ENCODE measurements at regions not wholly inside any gene's neighbourhood (a gene's known extent, or its start where the extent isn't known, plus 50 kb on each side); places are given as distances from the start of the nearest gene placed in this dataset.

DNA sequence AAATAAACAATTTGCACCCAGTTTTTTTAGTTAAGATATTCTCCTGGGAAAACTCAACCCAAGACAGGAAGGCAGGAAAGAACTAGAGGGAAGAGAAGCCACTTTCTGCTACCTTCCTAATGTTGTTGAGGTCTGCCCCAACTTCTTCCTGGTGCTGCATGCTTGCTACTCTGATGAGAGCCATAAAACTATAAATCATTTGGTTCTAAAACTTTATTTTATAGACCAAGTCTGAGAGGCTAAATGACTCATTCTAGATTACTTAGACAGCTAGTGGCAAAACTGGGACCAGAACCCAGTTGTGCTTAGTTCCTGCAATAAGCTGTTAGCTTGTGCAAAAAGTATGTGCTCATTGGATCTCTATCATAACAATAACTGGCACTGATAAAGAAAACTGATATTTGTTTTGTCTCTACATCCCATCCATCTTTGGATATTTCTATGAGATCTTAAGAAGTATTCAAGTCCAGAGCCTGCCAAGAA is 344.9 kb upstream of the SLC14A2 start:
- no peaks in the 10 kb centered on the region for H3K9me3 ChIP-seq
- H3K36me3 ChIP-seq, result no peaks in the 10 kb centered on the region
- no peak overlapping the region for H3K4me3 ChIP-seq
- H3K4me1 ChIP-seq, result peaks cover 0 to 9% (median 5%) of the 10 kb centered on the region in 4 donors
- H3K27ac ChIP-seq, result no peak overlapping the region
- in situ Hi-C loops (cut with MboI; ENCODE audit: low pct_ligation_motif_present in 1 of 4, low pct_unique_long_range_greater_than_20kb in 1 of 4, low sequenced_read_pairs in 3 of 4) (no loop called here), intact Hi-C loops (cut with DNase I; ENCODE audit: low total_unique reads) (no loop called here)
- no peak for DNase-seq
- TF ChIP-seq POLR2A (IDR thresholded peaks at IDR 0.05) (no peak), POLR2AphosphoS5 (IDR thresholded peaks at IDR 0.05) (no peak), EP300 (IDR thresholded peaks at IDR 0.05; ENCODE audit: low read depth) (no peak)
- TF ChIP-seq, protein P1, sequence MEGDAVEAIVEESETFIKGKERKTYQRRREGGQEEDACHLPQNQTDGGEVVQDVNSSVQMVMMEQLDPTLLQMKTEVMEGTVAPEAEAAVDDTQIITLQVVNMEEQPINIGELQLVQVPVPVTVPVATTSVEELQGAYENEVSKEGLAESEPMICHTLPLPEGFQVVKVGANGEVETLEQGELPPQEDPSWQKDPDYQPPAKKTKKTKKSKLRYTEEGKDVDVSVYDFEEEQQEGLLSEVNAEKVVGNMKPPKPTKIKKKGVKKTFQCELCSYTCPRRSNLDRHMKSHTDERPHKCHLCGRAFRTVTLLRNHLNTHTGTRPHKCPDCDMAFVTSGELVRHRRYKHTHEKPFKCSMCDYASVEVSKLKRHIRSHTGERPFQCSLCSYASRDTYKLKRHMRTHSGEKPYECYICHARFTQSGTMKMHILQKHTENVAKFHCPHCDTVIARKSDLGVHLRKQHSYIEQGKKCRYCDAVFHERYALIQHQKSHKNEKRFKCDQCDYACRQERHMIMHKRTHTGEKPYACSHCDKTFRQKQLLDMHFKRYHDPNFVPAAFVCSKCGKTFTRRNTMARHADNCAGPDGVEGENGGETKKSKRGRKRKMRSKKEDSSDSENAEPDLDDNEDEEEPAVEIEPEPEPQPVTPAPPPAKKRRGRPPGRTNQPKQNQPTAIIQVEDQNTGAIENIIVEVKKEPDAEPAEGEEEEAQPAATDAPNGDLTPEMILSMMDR (IDR thresholded peaks at IDR 0.05), result no peak
- no peaks in the 10 kb centered on the region for H3K27me3 ChIP-seq

DNA sequence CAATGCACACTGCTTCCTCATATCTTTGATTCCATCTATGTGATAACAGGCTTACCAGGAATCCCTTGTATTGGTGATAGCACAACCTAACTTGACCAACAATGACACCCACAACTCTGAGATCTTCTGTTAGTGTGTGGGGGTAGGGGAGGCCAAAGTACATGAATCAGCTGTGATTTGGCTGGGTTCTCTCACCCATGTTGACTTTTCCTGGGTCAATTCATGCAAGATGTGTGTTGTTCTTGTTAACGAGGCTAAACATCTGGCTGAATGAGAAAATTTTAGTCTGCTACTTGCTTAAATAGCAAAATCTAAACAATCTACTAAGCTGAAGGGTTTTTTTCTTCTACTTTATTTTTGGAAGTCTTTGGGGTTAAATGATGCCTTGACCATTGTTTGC is 341.2 kb upstream of the SLC14A2 start:
- 36 to 40% methylated on average over 1 of the region's 1 CpG for WGBS, 2 donors (ENCODE audit: low coverage in 1 of 2)
- Histone ChIP-seq H3K9me3 (no peaks in the 10 kb centered on the region), H3K36me3 (no peaks in the 10 kb centered on the region), H3K4me3 (no peak overlapping the region), H3K27ac (no peak overlapping the region), H3K4me1 (peaks cover 0 to 25% (median 5%) of the 10 kb centered on the region in 4 donors), H3K27me3 (no peaks in the 10 kb centered on the region)
- in situ Hi-C loops (cut with MboI; ENCODE audit: low pct_ligation_motif_present in 1 of 4, low pct_unique_long_range_greater_than_20kb in 1 of 4, low sequenced_read_pairs in 3 of 4) (no loop called here), intact Hi-C loops (cut with DNase I; ENCODE audit: low total_unique reads) (no loop called here)
- no peak for TF ChIP-seq POLR2A (IDR thresholded peaks at IDR 0.05)
- TF ChIP-seq, protein P1 (IDR thresholded peaks at IDR 0.05), result no peak
- TF ChIP-seq POLR2AphosphoS5 (IDR thresholded peaks at IDR 0.05), result no peak
- no peak for TF ChIP-seq EP300 (IDR thresholded peaks at IDR 0.05; ENCODE audit: low read depth)
- no peak for DNase-seq

DNA sequence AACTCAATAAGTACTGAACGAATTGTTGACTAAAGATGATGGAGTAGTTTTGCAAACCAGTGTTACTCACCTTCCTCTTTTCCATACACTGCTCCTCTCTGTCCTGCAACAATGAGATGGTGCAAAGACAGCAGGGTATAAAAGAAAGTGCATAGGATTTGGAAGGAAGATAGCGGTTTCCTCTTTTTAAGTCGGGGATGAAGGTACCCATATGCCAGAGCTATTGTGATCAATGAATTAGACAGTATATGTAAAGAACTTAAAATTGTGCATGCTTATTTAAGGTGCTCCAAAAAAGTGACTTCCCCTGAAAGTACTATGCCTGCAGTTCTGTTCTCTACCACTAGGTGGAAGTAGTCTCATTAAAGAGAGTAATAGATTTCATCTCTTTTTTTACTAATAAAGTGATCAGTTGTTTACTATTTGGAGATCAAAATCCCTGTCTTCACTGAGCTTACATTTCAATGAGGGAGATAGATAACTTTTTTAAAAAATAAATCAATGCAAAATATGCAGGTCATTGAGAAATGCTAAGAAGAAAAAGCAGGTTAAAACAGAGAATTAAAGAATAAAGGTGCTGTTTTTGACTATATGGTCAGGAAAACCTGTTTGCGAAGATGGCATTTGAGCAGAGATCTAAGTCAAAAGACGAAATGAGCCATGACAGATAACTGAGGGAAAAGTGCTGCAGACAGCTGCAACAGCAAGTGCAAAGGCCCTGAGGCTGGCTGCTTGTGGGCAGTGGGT is 339.7 kb upstream of the SLC14A2 start:
- no peaks in the 10 kb centered on the region for H3K36me3 ChIP-seq
- no peaks in the 10 kb centered on the region for H3K9me3 ChIP-seq
- TF ChIP-seq, protein P1 (IDR thresholded peaks at IDR 0.05), result peak; percentile 59 to 81 (median 67)
- TF ChIP-seq POLR2A (IDR thresholded peaks at IDR 0.05) (no peak), POLR2AphosphoS5 (IDR thresholded peaks at IDR 0.05) (no peak), EP300 (IDR thresholded peaks at IDR 0.05; ENCODE audit: low read depth) (no peak)
- intact Hi-C loops (cut with DNase I; ENCODE audit: low total_unique reads), result no loop called here
- H3K27me3 ChIP-seq, result no peaks in the 10 kb centered on the region
- in situ Hi-C loops (cut with MboI; ENCODE audit: low pct_ligation_motif_present in 1 of 4, low pct_unique_long_range_greater_than_20kb in 1 of 4, low sequenced_read_pairs in 3 of 4), result no loop called here
- DNase-seq, result no peak
- no peak overlapping the region for H3K4me3 ChIP-seq
- WGBS, 2 donors (ENCODE audit: low coverage in 1 of 2), result 76 to 77% methylated on average over 2 to 5 of the region's 5 CpGs
- peaks cover 0 to 21% (median 3%) of the 10 kb centered on the region in 4 donors for H3K4me1 ChIP-seq
- no peak overlapping the region for H3K27ac ChIP-seq

GRCh38 chr18:45276878-45277277 is 338.4 kb upstream of the SLC14A2 start:
- no peaks in the 10 kb centered on the region for H3K36me3 ChIP-seq
- no peaks in the 10 kb centered on the region for H3K9me3 ChIP-seq
- 87 to 88% methylated on average over 3 of the region's 3 CpGs for WGBS, 2 donors (ENCODE audit: low coverage in 1 of 2)
- no peaks in the 10 kb centered on the region for H3K27me3 ChIP-seq
- H3K4me3 ChIP-seq, result no peak overlapping the region
- in situ Hi-C loops (cut with MboI; ENCODE audit: low pct_ligation_motif_present in 1 of 4, low pct_unique_long_range_greater_than_20kb in 1 of 4, low sequenced_read_pairs in 3 of 4) (no loop called here), intact Hi-C loops (cut with DNase I; ENCODE audit: low total_unique reads) (no loop called here)
- no peak for TF ChIP-seq POLR2A (IDR thresholded peaks at IDR 0.05)
- TF ChIP-seq, protein P1 (IDR thresholded peaks at IDR 0.05), result no peak
- TF ChIP-seq EP300 (IDR thresholded peaks at IDR 0.05; ENCODE audit: low read depth), result no peak
- peaks cover 0 to 17% (median 0%) of the 10 kb centered on the region in 4 donors for H3K4me1 ChIP-seq
- no peak overlapping the region for H3K27ac ChIP-seq
- DNase-seq, result no peak

Measured in transverse colon (tissue), 4 donors.